ENCODE measurements at regions not wholly inside any gene's neighbourhood (a gene's known extent, or its start where the extent isn't known, plus 50 kb on each side); places are given as distances from the start of the nearest gene placed in this dataset.

DNA sequence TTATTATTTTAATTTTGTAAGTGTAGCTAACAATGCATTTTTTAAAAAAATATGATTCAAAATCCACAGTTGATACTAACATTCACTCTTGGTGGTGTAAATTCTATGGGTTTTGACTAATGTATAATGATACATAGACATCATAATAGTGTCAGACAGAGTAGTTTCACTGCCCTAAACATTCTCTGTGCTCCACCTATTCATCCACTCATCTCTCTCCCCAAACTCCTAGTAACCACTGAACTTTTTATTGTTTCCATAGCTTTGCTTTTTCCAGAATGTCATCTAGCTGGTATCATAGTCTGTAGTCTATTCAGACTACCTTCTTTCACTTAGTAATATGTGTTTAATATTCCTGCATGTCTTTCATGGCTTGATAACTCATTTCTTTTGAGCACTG is 194.0 kb upstream of the NLGN4Y start:
- no peaks in the 10 kb centered on the region for H3K9me3 ChIP-seq (replicated peaks; ENCODE audit: control insufficient read depth, insufficient read depth, low read length)
- no peak overlapping the region for H3K9ac ChIP-seq (replicated peaks; ENCODE audit: extremely low read depth, insufficient read depth, low read length)
- BruUV-seq (replicated peaks): no TSS peak
- DNase-seq (ENCODE audit: low read depth, low spot score) (no peak), FAIRE-seq (no peak)
- H3K4me1 ChIP-seq (ENCODE audit: control insufficient read depth, extremely low read depth, insufficient read depth, low read length): no peaks in the 10 kb centered on the region
- H3K27ac ChIP-seq (ENCODE audit: insufficient read depth, low read depth, low read length): no peak overlapping the region
- H3K4me2 ChIP-seq (ENCODE audit: insufficient read depth, low read length): no peak overlapping the region
- H3K36me3 ChIP-seq (ENCODE audit: control insufficient read depth in 2 of 2, extremely low read depth in 1 of 2, insufficient read depth in 2 of 2, low read length in 2 of 2): no peaks in the 10 kb centered on the region
- POLR2A ChIA-PET: no interaction called here
- H4K20me1 ChIP-seq (replicated peaks; ENCODE audit: control insufficient read depth, extremely low read depth, insufficient read depth, low read length): no peaks in the 10 kb centered on the region
- no peaks in the 10 kb centered on the region for H3K9me1 ChIP-seq (replicated peaks; ENCODE audit: control insufficient read depth, extremely low read depth, insufficient read depth, low read length)
- no peaks in the 10 kb centered on the region for H3K79me2 ChIP-seq (ENCODE audit: control insufficient read depth, insufficient read depth, low read length)
- intact Hi-C loops (cut with micrococcal nuclease) (no loop called here), dilution Hi-C loops (cut with MboI; ENCODE audit: extremely low pct_ligation_motif_present, low sequenced_read_pairs) (no loop called here)
- TF ChIP-seq, protein P1, sequence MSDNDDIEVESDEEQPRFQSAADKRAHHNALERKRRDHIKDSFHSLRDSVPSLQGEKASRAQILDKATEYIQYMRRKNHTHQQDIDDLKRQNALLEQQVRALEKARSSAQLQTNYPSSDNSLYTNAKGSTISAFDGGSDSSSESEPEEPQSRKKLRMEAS (IDR thresholded peaks at IDR 0.05; ENCODE audit: insufficient read depth, insufficient read length): no peak
- TF ChIP-seq POLR2AphosphoS5 (IDR thresholded peaks at IDR 0.05; ENCODE audit: insufficient read depth, low read depth, low read length) (no peak), MYC (IDR thresholded peaks at IDR 0.05; ENCODE audit: low read depth, low read length) (no peak), GATA2 (IDR thresholded peaks at IDR 0.05; ENCODE audit: insufficient read depth, insufficient read length, low read depth, low read length) (no peak), JUN (IDR thresholded peaks at IDR 0.05; ENCODE audit: borderline replicate concordance, insufficient read depth, insufficient read length, low read depth) (no peak), EZH2 (IDR thresholded peaks at IDR 0.05; ENCODE audit: borderline replicate concordance, low read depth, low read length, severe bottlenecking) (no peak), FOS (IDR thresholded peaks at IDR 0.05; ENCODE audit: borderline replicate concordance, insufficient read depth, low read length) (no peak), POLR2A (IDR thresholded peaks at IDR 0.05; ENCODE audit: low read depth, low read length) (no peak)
- TF ChIP-seq, protein P2, sequence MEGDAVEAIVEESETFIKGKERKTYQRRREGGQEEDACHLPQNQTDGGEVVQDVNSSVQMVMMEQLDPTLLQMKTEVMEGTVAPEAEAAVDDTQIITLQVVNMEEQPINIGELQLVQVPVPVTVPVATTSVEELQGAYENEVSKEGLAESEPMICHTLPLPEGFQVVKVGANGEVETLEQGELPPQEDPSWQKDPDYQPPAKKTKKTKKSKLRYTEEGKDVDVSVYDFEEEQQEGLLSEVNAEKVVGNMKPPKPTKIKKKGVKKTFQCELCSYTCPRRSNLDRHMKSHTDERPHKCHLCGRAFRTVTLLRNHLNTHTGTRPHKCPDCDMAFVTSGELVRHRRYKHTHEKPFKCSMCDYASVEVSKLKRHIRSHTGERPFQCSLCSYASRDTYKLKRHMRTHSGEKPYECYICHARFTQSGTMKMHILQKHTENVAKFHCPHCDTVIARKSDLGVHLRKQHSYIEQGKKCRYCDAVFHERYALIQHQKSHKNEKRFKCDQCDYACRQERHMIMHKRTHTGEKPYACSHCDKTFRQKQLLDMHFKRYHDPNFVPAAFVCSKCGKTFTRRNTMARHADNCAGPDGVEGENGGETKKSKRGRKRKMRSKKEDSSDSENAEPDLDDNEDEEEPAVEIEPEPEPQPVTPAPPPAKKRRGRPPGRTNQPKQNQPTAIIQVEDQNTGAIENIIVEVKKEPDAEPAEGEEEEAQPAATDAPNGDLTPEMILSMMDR (IDR thresholded peaks at IDR 0.05; ENCODE audit: extremely low read depth in 1 of 2, insufficient read depth in 1 of 2, low read depth in 1 of 2, low read length in 2 of 2): no peak
- no peak overlapping the region for H2AFZ ChIP-seq (ENCODE audit: low read depth, low read length)
- no peaks in the 10 kb centered on the region for H3K27me3 ChIP-seq (ENCODE audit: control insufficient read depth in 2 of 2, insufficient read depth in 2 of 2, low read length in 2 of 2)
- H3K4me3 ChIP-seq (replicated peaks in 1 of 3; ENCODE audit: insufficient read depth in 1 of 3, low read depth in 1 of 3, low read length in 3 of 3): no peak overlapping the region
- CTCF ChIA-PET: no interaction called here

Measured in endothelial cell of umbilical vein (primary cell).